Activated naive CD8-positive, alpha-beta T cell treated with anti-CD3 and anti-CD28 coated beads, Interleukin-2, amount 10 ng/mL, durations not matched to agents 7 days and 5 days (primary cell): ENCODE measurements at regions not wholly inside any gene's neighbourhood (a gene's known extent, or its start where the extent isn't known, plus 50 kb on each side); places are given as distances from the start of the nearest gene placed in this dataset.

Experiments used
- ATAC-seq: fragments of 150-1000 bp; cut with Tn5 transposase; one replicate; pipeline ENCODE4 v1.10.0; 2021; ENCODE audit warnings: low read depth, moderate library complexity
- POLR2A ChIA-PET: fragments of 350-600 bp; sonication (Branson Sonifier 250); formaldehyde crosslinking; loops from one replicate; lab custom pipeline; 2021; ENCODE audit warnings: antibody characterized with exemption; lab: Charles Lee
- DNase-seq: peaks from one replicate; pipeline ENCODE4 v3.0.0; 2021
- H3K27ac Mint-ChIP-seq: one replicate; pipeline ENCODE4 v1.8.0; 2022; ENCODE audit warnings: mild to moderate bottlenecking, mixed read lengths
- H3K27me3 Mint-ChIP-seq: one replicate; pipeline ENCODE4 v1.8.0; 2022; ENCODE audit warnings: mild to moderate bottlenecking, moderate library complexity, mixed read lengths
- H3K36me3 Mint-ChIP-seq: one replicate; pipeline ENCODE4 v1.8.0; 2021; ENCODE audit warnings: mild to moderate bottlenecking, mixed read lengths
- H3K4me1 Mint-ChIP-seq: one replicate; pipeline ENCODE4 v1.8.0; 2021; ENCODE audit warnings: mixed read lengths
- H3K4me3 Mint-ChIP-seq: one replicate; pipeline ENCODE4 v1.8.0; 2022; ENCODE audit warnings: mild to moderate bottlenecking, moderate library complexity, mixed read lengths
- H3K9me3 Mint-ChIP-seq: one replicate; pipeline ENCODE4 v1.8.0; 2021; ENCODE audit warnings: mixed read lengths

DNA sequence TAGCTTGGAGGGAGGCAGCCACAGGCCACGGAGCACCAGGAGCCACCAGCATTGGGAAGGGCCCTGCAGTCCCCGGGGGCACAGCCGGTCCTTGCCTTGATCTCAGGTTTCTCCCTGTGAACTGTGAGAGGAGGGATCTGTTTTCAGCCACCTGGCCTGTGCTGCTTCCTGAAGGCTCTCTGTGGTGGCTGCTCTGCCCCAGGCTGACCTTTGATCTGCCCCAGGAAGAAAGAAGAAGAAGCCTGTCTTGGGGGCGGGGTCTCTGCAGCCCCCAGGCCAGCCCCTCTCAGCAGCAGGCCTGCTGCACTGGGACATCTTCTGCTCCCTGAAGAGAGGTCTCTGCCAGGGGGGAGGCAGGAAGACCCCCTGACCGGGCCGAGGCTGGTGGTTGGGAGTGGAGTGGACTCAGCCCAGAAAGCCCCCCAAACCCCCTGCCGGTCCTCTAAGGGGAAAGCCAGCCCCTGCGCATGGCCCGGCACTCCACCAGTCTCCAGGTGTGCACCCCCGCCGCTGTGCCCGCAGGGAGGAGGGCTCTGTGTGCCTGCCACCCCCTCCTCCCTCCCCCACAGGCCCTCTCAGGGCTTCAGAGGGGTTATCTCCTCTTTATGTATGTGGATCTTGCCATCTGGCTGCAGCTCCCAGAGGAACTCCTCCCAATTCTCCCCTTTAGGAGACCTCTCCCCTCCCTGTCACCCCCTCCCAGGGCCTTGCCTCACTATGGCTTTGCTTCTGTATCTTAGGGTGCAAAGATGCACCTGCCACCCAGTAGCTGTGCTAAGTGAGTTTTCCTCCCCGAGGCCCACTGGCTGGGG, 675.3 kb downstream of the BRD1 start:
- no peak for ATAC-seq
- DNase-seq: no peak
- POLR2A ChIA-PET: no interaction called here
- H3K27me3 Mint-ChIP-seq: peaks cover 2% of the 10 kb centered on the region
- peaks cover 2% of the 10 kb centered on the region for H3K9me3 Mint-ChIP-seq
- H3K4me1 Mint-ChIP-seq: peaks cover 1% of the 10 kb centered on the region
- H3K4me3 Mint-ChIP-seq: no peak overlapping the region
- no peaks in the 10 kb centered on the region for H3K36me3 Mint-ChIP-seq
- H3K27ac Mint-ChIP-seq: no peak overlapping the region

DNA sequence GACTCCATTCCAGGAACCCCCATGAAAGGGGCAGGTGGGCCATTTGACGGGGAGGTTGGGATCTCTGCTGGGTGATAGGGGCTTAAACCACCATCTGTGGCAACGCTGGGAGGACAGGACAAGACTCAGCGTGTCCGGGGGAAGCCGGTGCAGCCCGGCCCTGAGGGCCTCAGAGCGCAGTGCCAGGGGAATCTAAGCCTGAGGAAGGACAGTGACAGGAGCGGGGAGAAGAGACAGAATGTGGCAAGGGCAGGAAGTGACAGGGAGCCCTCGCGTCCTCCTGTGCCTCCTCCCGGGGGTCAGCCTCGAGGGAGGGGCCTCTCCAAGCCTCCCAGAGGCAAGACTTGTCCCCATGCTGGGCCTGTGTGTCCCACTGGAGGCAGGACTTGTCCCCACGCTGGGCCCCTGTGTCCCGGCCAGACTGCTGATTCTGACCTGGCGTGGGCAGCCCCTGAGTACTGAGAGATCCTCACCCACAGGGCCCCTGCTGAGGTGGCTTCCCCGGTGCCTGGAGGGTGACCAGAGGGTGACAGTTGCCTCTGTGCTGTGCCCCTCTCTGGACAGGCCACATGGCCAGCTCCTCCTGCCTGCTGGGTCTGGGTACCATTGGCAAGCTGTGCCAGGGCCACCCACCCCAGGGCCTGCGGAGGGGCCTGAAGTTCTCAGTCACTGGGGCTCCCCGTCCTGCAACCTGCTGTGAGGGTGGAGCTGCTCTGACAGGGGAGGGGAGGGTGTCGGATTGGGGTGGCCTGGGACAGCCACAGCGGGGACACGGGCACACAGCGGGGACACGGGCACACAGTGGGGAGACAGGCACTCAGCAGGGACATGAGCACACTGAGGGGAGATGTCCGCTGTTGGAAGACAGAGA, 676.2 kb downstream of the BRD1 start:
- DNase-seq (no peak), ATAC-seq (no peak)
- Mint-ChIP-seq H3K9me3 (peaks cover 2% of the 10 kb centered on the region), H3K36me3 (no peaks in the 10 kb centered on the region), H3K27me3 (peaks cover 2% of the 10 kb centered on the region), H3K4me3 (no peak overlapping the region), H3K4me1 (peaks cover 1% of the 10 kb centered on the region), H3K27ac (no peak overlapping the region)
- POLR2A ChIA-PET: no interaction called here

DNA sequence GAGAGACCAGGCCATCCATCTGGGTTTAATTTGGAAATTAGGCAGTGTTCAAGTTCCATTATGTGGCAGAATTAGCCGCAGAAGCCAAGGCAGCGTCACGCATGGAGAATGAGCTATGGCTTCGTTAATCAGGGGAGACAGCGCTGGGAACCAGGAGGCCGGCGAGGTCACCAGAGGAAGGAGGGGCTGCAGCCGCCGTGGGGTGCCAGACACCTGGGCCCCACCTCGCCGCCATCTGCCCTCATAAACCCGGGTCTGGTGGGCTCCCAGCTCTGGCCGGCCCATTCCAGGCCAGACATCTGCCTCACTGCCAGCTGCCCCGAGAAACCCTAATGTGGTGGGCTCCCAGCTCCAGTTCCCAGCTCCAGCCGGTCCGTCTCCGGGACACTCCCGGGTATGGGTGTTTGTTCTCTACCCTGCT, 676.9 kb downstream of the BRD1 start:
- POLR2A ChIA-PET: no interaction called here
- DNase-seq (no peak), ATAC-seq (no peak)
- peaks cover 1% of the 10 kb centered on the region for H3K4me1 Mint-ChIP-seq
- H3K9me3 Mint-ChIP-seq: peaks cover under 1% of the 10 kb centered on the region
- H3K27ac Mint-ChIP-seq: no peak overlapping the region
- H3K4me3 Mint-ChIP-seq: no peak overlapping the region
- peaks cover 2% of the 10 kb centered on the region for H3K27me3 Mint-ChIP-seq
- no peaks in the 10 kb centered on the region for H3K36me3 Mint-ChIP-seq

DNA sequence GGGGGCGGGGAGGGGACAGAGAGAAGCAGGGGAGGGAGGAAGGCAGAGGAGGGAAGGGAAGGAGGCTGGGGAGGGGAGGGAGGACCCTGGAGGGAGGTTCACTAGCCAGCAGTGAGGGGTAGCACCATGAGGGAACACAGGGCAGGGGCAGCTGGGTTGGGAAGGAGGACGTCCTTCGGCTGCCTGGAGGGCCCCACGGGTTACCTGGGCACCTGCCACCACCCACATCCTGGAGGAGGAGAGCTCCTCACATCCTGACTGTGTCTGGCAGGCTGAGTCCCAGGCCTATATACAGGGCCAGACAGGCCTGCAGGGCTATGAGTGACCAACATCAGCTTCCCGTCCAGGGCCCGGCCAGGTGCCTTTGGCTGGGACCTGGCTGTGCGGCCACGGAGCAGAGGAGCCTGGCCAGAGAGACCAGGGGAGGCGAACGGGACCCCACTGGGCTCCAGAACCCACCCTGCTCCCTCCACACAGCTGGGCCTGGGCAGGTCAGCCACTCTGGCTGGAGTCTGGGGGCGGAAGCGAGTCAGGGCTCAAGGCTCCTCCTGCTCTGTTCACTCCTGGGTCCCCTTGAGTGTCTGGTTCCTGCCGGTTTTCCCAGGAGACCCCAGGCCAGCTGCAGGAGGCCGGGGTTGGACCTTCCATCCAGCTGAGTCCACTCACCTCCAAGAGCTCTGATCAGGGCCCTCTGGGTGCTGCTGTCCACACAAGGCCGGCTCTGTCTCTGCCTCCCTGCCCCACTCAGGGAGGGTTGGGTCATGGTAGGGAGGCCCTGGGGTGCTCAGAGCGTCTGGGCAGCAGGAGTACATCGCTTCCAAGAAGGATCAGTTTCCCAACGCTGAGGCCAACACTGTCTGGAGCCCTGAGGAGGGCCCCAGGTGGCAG, 677.7 kb downstream of the BRD1 start:
- H3K27ac Mint-ChIP-seq: no peak overlapping the region
- H3K9me3 Mint-ChIP-seq: no peaks in the 10 kb centered on the region
- H3K36me3 Mint-ChIP-seq: no peaks in the 10 kb centered on the region
- ATAC-seq (no peak), DNase-seq (no peak)
- peaks cover 1% of the 10 kb centered on the region for H3K4me1 Mint-ChIP-seq
- POLR2A ChIA-PET: no interaction called here
- H3K4me3 Mint-ChIP-seq: no peak overlapping the region
- peaks cover 2% of the 10 kb centered on the region for H3K27me3 Mint-ChIP-seq

DNA sequence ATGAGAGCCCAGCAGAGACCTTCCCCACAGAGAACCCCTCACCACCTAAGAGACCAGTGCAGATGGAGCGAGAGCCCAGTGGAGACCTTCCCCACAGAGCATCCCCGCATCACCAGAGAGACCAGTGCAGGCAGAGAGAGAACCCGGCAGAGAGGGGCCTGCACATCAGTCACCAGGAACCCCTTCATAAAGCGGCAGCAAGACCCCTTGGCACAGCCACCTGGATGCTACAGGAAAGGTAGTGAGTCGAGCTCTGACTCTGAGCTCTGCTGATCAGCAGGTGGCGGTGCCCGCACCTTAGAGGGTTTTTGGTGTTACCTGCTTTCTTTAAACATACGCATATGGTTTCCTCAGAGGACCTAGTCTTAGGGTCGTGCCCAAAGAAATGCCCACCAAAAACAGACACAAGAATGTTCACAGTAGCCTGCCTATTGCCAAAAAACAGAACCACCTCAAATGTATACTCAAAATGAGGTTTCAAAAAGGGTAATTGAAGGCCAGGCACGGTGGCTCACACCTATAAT, 678.7 kb downstream of the BRD1 start:
- Mint-ChIP-seq H3K4me1 (peaks cover 1% of the 10 kb centered on the region), H3K36me3 (no peaks in the 10 kb centered on the region), H3K4me3 (no peak overlapping the region), H3K9me3 (no peaks in the 10 kb centered on the region), H3K27me3 (peaks cover 2% of the 10 kb centered on the region), H3K27ac (no peak overlapping the region)
- POLR2A ChIA-PET: no interaction called here
- ATAC-seq (no peak), DNase-seq (no peak)

DNA sequence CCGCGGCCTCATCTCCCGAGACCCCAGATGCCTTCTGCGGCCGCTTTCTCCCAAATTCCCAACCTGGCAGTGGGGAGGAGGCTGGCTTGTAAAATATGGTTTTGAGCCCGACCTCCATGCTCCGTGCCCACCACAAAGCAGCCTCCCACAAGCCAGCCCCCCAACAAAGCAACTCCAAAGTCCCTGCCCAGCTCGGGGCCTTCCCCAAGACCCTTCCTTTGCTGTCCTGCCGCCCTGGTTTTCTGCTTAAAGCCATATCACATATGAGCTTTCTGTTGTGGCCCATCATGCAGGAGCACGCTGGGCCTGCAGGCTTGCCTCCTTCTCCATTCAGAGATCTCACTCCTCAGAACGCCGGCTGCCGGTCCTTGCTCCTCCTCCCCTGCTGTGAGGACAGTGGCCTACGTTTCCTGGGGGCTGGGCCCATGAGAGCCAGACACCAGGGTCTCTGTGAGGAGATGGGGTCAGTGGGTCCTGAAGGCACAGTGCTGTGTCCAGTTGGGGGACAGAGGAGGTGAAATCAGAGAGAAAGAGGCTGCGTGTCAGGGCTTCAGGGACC, 680.0 kb downstream of the BRD1 start:
- Mint-ChIP-seq H3K4me1 (peaks cover 1% of the 10 kb centered on the region), H3K9me3 (no peaks in the 10 kb centered on the region), H3K36me3 (no peaks in the 10 kb centered on the region), H3K4me3 (no peak overlapping the region), H3K27me3 (peaks cover 2% of the 10 kb centered on the region), H3K27ac (peak overlapping the region; percentile 19)
- ATAC-seq (no peak), DNase-seq (no peak)
- POLR2A ChIA-PET: no interaction called here

DNA sequence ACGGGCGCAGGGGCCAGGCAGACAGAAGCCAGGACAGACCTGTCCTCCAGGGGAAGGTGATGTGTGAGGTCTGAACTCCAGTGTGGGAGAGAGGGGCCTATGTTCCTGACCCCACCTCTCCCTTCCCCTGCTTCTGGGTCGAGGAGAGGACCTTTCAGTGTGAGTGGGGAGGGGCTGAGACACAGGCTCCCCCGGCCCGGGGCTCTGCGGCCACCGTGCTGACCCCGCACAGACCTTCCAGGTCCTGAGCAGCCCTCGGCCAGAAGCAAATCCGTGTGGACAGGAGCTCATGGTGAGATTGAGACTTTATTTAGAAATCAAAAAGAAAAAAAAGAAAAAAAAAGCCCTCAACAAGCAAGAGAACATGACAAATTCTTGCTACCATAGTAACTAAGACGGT, 680.5 kb downstream of the BRD1 start:
- POLR2A ChIA-PET: no interaction called here
- no peak for DNase-seq
- no peaks in the 10 kb centered on the region for H3K9me3 Mint-ChIP-seq
- H3K4me1 Mint-ChIP-seq: peaks cover 1% of the 10 kb centered on the region
- no peak for ATAC-seq
- peaks cover 2% of the 10 kb centered on the region for H3K27me3 Mint-ChIP-seq
- H3K36me3 Mint-ChIP-seq: no peaks in the 10 kb centered on the region
- H3K27ac Mint-ChIP-seq: no peak overlapping the region
- H3K4me3 Mint-ChIP-seq: no peak overlapping the region

DNA sequence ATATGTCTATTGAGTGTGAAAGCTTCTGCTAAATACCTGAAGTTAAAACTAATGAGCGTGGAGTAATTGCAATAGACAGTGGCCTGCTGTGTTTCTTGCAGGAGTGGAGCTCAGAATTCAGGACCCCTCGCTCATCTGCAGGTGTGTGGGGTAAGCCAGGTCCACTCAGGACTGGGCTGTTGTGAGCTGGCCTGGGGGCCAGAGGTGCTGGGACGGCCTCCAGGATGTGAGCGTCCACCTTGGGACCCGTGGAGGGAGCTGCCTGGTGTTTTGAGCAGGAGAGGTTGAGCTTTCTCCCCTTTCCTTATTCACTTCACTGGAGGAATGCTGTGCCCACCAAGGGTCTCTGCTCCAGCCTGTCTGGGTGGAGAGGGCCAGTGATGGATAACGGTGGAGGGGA, 681.2 kb downstream of the BRD1 start:
- Mint-ChIP-seq H3K27me3 (peaks cover 2% of the 10 kb centered on the region), H3K36me3 (no peaks in the 10 kb centered on the region), H3K9me3 (no peaks in the 10 kb centered on the region), H3K4me3 (no peak overlapping the region), H3K27ac (no peak overlapping the region), H3K4me1 (peaks cover 1% of the 10 kb centered on the region)
- POLR2A ChIA-PET: no interaction called here
- no peak for ATAC-seq
- no peak for DNase-seq

DNA sequence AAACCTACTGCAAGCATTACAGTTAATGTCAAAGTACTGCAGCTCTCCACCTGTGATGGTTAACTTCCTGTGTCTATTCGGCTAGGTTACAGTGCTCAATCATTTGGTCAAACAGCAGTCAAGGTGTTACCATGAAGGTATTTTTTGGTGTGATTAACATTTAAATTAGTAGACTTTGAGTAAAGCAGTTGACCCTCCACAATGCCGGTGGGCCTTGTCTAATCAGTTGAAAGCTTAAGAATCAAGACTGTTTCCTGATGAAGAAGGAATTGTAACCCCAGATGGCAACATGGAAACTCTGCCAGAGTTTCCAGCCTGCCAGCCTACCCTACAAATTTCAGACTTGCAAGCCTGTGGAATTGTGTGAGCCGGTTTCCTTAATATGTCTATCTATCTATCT, 683.9 kb downstream of the BRD1 start:
- ATAC-seq (no peak), DNase-seq (no peak)
- POLR2A ChIA-PET: no interaction called here
- no peaks in the 10 kb centered on the region for H3K9me3 Mint-ChIP-seq
- H3K36me3 Mint-ChIP-seq: no peaks in the 10 kb centered on the region
- H3K4me1 Mint-ChIP-seq: no peaks in the 10 kb centered on the region
- H3K27ac Mint-ChIP-seq: no peak overlapping the region
- H3K27me3 Mint-ChIP-seq: peaks cover 2% of the 10 kb centered on the region
- H3K4me3 Mint-ChIP-seq: no peak overlapping the region

DNA sequence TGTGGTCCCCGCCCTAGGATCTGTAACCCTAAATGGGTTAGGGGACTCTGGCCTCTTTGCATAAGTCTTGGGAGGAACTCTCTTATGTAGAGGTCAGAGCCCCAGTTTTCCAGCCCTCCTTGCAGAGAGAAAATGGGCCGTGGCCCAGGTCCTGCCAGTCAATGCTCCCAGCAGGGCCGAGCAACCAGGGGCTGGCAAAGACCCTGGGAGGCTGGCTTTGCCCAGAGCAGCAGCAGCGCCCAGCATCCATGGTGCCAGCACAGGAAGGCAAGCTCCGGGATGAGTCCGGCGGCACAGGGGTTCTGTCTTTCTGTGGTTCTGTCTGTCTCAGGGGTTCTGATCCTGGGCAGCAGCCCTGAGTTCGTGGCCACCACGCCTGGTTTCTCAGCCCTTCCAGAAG, 684.8 kb downstream of the BRD1 start:
- Mint-ChIP-seq H3K36me3 (no peaks in the 10 kb centered on the region), H3K4me1 (no peaks in the 10 kb centered on the region), H3K9me3 (peaks cover 1% of the 10 kb centered on the region), H3K4me3 (no peak overlapping the region), H3K27me3 (peaks cover 4% of the 10 kb centered on the region), H3K27ac (no peak overlapping the region)
- POLR2A ChIA-PET: no interaction called here
- DNase-seq: no peak
- ATAC-seq: no peak

DNA sequence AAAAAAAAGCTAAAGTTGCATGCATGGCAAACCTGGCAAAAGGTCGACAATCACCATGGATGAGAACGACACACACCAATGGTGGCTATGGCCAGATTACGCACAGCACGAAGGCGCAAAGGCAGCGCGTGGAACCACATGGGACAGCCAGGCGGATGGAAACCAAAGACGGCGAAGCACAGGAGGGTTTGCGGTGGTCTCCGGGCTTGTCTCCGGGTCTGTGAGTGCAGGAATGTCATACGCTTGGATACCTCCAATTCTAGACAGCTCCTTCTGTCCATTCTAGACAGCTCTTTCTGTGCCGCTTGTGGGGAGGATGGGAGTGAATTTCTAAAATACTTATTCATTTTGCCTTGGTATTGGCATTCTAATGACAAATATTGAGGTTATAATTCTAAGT, 685.4 kb downstream of the BRD1 start:
- Mint-ChIP-seq H3K27ac (no peak overlapping the region), H3K4me3 (no peak overlapping the region), H3K36me3 (no peaks in the 10 kb centered on the region), H3K4me1 (no peaks in the 10 kb centered on the region), H3K9me3 (peaks cover 1% of the 10 kb centered on the region), H3K27me3 (peaks cover 4% of the 10 kb centered on the region)
- POLR2A ChIA-PET: no interaction called here
- ATAC-seq (no peak), DNase-seq (no peak)

DNA sequence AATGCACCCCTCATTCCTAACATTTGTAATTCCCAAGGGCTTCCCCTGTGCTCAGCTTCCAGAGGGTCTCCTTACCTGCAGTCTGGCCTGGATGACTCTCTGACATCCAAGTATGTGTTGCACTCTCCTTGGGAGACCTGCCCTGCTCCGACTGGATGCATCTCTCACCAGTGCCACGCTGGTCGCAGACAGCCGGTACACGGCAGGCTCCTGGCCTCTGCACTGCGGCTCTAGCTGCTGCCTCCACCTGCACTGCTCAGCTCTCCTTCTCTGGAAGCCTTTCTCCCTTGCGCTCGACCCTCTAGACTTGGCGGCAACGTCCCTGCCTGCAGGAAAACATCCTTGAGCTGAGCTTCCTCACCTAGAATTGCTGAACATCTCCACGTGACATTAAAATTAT, 685.9 kb downstream of the BRD1 start:
- Mint-ChIP-seq H3K27me3 (peaks cover 4% of the 10 kb centered on the region), H3K36me3 (no peaks in the 10 kb centered on the region), H3K4me3 (no peak overlapping the region), H3K4me1 (no peaks in the 10 kb centered on the region), H3K9me3 (peaks cover 1% of the 10 kb centered on the region), H3K27ac (no peak overlapping the region)
- DNase-seq: no peak
- POLR2A ChIA-PET: no interaction called here
- no peak for ATAC-seq
